Endothelial cell of umbilical vein (primary cell): ENCODE measurements at regions not wholly inside any gene's neighbourhood (a gene's known extent, or its start where the extent isn't known, plus 50 kb on each side); places are given as distances from the start of the nearest gene placed in this dataset.

Experiments
- BruUV-seq: library from RNA; stranded (reverse); fragments of 400-500 nt; replicated peaks from 2 replicates; lab custom pipeline; 2021; lab: Mats Ljungman, UMichigan
- CTCF ChIA-PET: fragments of 300-600, 350-600 bp; sonication (Branson Sonifier 250); formaldehyde crosslinking; loops from one replicate; lab custom pipeline; 2021; ENCODE audit warnings: antibody characterized with exemption, inconsistent platforms; lab: Charles Lee
- POLR2A ChIA-PET: fragments of 300-600, 350-600 bp; sonication (Branson Sonifier 250); formaldehyde crosslinking; loops from one replicate; lab custom pipeline; 2021; ENCODE audit warnings: antibody characterized with exemption, inconsistent platforms; lab: Charles Lee
- DNase-seq: peaks from one replicate; pipeline ENCODE4 v3.0.0-alpha.2; 2011; ENCODE audit warnings: low read depth, low spot score
- FAIRE-seq: peaks from 2 replicates; lab custom pipeline; 2011; peaks lifted over from hg19 to GRCh38; lab: Jason Lieb, UNC
- H2AFZ ChIP-seq: 2 replicates; pipeline ENCODE4 v1.6.0; 2012; ENCODE audit warnings: low read depth, low read length, control low read depth, inconsistent platforms
- H3K27ac ChIP-seq: 2 replicates; pipeline ENCODE4 v1.5.1; 2011; ENCODE audit warnings: low read depth, mild to moderate bottlenecking, control low read depth, low read length, moderate library complexity; ENCODE audit not compliant: insufficient read depth
- H3K27me3 ChIP-seq, 2 experiments: 2 replicates each; pipeline versions ENCODE4 v1.6.0 to v1.6.1; 2011; ENCODE audit warnings: low read length in 2 of 2, mixed read lengths in 1 of 2; ENCODE audit not compliant: control insufficient read depth in 2 of 2, insufficient read depth in 2 of 2
- H3K36me3 ChIP-seq, 2 experiments: 2 replicates in 1 of 2; 3 replicates in 1 of 2; pipeline ENCODE4 v1.5.1; 2011; ENCODE audit warnings: low read length in 2 of 2, mild to moderate bottlenecking in 1 of 2, moderate library complexity in 1 of 2; ENCODE audit not compliant: control insufficient read depth in 2 of 2, insufficient read depth in 2 of 2; ENCODE audit errors: extremely low read depth in 1 of 2
- H3K4me1 ChIP-seq: 3 replicates; pipeline ENCODE4 v1.5.1; 2011; ENCODE audit warnings: mild to moderate bottlenecking, low read length; ENCODE audit not compliant: control insufficient read depth, insufficient read depth; ENCODE audit errors: extremely low read depth
- H3K4me2 ChIP-seq: 2 replicates; pipeline ENCODE4 v1.6.1; 2011; ENCODE audit warnings: low read length, control low read depth, mixed read lengths; ENCODE audit not compliant: insufficient read depth
- H3K4me3 ChIP-seq, 3 experiments: fragments of 200-600 bp in 1 of 3; sonication (generic), shearing (Covaris generic) in 1 of 3; replicated peaks in 1 of 3; 2 replicates each; pipeline ENCODE4 v1.5.1; 2011 to 2016; ENCODE audit warnings: control low read depth in 3 of 3, low read length in 3 of 3, mild to moderate bottlenecking in 2 of 3, inconsistent platforms in 1 of 3, low read depth in 1 of 3, moderate library complexity in 1 of 3; ENCODE audit not compliant: insufficient read depth in 1 of 3
- H3K79me2 ChIP-seq: 2 replicates; pipeline ENCODE4 v1.6.0; 2012; ENCODE audit warnings: low read length, inconsistent platforms; ENCODE audit not compliant: control insufficient read depth, insufficient read depth
- H3K9ac ChIP-seq: replicated peaks from 2 replicates; pipeline ENCODE3; 2011; ENCODE audit warnings: low read length, control low read depth; ENCODE audit not compliant: insufficient read depth; ENCODE audit errors: extremely low read depth
- H3K9me1 ChIP-seq: replicated peaks from 3 replicates; pipeline ENCODE4 v1.6.0; 2011; ENCODE audit warnings: mild to moderate bottlenecking, low read length; ENCODE audit not compliant: control insufficient read depth, insufficient read depth; ENCODE audit errors: extremely low read depth
- H3K9me3 ChIP-seq: replicated peaks from 2 replicates; pipeline ENCODE4 v1.5.1; 2012; ENCODE audit warnings: low read length, inconsistent platforms; ENCODE audit not compliant: control insufficient read depth, insufficient read depth
- H4K20me1 ChIP-seq: replicated peaks from 2 replicates; pipeline ENCODE3; 2011; ENCODE audit warnings: mild to moderate bottlenecking, low read length; ENCODE audit not compliant: control insufficient read depth, insufficient read depth; ENCODE audit errors: extremely low read depth
- CTCF ChIP-seq, 2 donors: IDR thresholded peaks; 1 replicate in 1 of 2; 2 replicates in 1 of 2; pipeline ENCODE4 v1.5.1; 2011; ENCODE audit warnings: low read length in 2 of 2, mild to moderate bottlenecking in 2 of 2, moderate library complexity in 2 of 2, control low read depth in 1 of 2, inconsistent platforms in 1 of 2, low read depth in 1 of 2; ENCODE audit not compliant: insufficient read depth in 1 of 2; ENCODE audit errors: extremely low read depth in 1 of 2
- GATA2 ChIP-seq: IDR thresholded peaks from 2 replicates; pipeline ENCODE4 v1.7.0; 2011; ENCODE audit warnings: low read depth, mild to moderate bottlenecking, moderate library complexity, mixed read lengths, low read length; ENCODE audit not compliant: insufficient read length, insufficient read depth
- JUN ChIP-seq: IDR thresholded peaks from 2 replicates; pipeline ENCODE4 v1.6.1; 2011; ENCODE audit warnings: borderline replicate concordance, low read depth; ENCODE audit not compliant: insufficient read length, insufficient read depth
- MAX ChIP-seq: IDR thresholded peaks from 2 replicates; pipeline ENCODE4 v1.6.1; 2011; ENCODE audit not compliant: insufficient read depth, insufficient read length
- MYC ChIP-seq: IDR thresholded peaks from one replicate; pipeline ENCODE4 v1.6.1; 2011; ENCODE audit warnings: mild to moderate bottlenecking, low read depth, low read length
- POLR2A ChIP-seq: IDR thresholded peaks from 2 replicates; pipeline ENCODE4 v1.6.1; 2012; ENCODE audit warnings: low read depth, mild to moderate bottlenecking, control low read depth, low read length
- POLR2AphosphoS5 ChIP-seq: IDR thresholded peaks from 2 replicates; pipeline ENCODE4 v1.6.1; 2012; ENCODE audit warnings: low read depth, mild to moderate bottlenecking, control low read depth, low read length, moderate library complexity; ENCODE audit not compliant: insufficient read depth
- dilution Hi-C: fragments of 300-500 bp; cut with MboI; formaldehyde crosslinking; loops from one replicate; pipeline ENCODE4 v1.15.0; 2019; ENCODE audit warnings: low sequenced_read_pairs; ENCODE audit not compliant: extremely low pct_ligation_motif_present
- intact Hi-C: fragments of 100-400 bp; cut with micrococcal nuclease; formaldehyde crosslinking; loops from one replicate; pipeline ENCODE4 v1.10.0; 2022

GRCh38 chr3:152094406-152094805 lies 174.3 kb upstream of the MBNL1 start:
- intact Hi-C loops, result no loop called here
- H3K9me1 ChIP-seq, result no peaks in the 10 kb centered on the region
- H3K27ac ChIP-seq, result no peak overlapping the region
- no peak for DNase-seq
- H2AFZ ChIP-seq, result no peak overlapping the region
- H3K4me3 ChIP-seq, result no peak overlapping the region
- FAIRE-seq, result no peak
- H3K4me2 ChIP-seq, result no peak overlapping the region
- POLR2A ChIA-PET, result no interaction called here
- H3K36me3 ChIP-seq, result no peaks in the 10 kb centered on the region
- dilution Hi-C loops, result no loop called here
- H3K4me1 ChIP-seq, result no peaks in the 10 kb centered on the region
- H3K27me3 ChIP-seq, result no peaks in the 10 kb centered on the region
- no TSS peak for BruUV-seq
- H3K9ac ChIP-seq, result no peak overlapping the region
- TF ChIP-seq POLR2A (no peak), MYC (no peak), JUN (no peak), POLR2AphosphoS5 (no peak)
- no peaks in the 10 kb centered on the region for H4K20me1 ChIP-seq
- CTCF ChIA-PET, result interaction anchor here (1.7 kb wide), 1 partner anchor 140 kb away, joined by 4 read pairs; no protein-coding TSS in a partner anchor
- no peaks in the 10 kb centered on the region for H3K79me2 ChIP-seq
- H3K9me3 ChIP-seq, result no peaks in the 10 kb centered on the region

- dilution Hi-C loops, result no loop called here
- Histone ChIP-seq H3K27me3 (no peaks in the 10 kb centered on the region), H3K4me2 (no peak overlapping the region), H3K36me3 (no peaks in the 10 kb centered on the region), H3K9me3 (no peaks in the 10 kb centered on the region), H3K4me1 (no peaks in the 10 kb centered on the region), H3K4me3 (no peak overlapping the region), H4K20me1 (no peaks in the 10 kb centered on the region), H2AFZ (no peak overlapping the region), H3K27ac (no peak overlapping the region), H3K9ac (no peak overlapping the region), H3K9me1 (no peaks in the 10 kb centered on the region), H3K79me2 (no peaks in the 10 kb centered on the region)
- ChIA-PET POLR2A (no interaction called here), CTCF (interaction anchor here (1.2 to 1.7 kb wide), 2 partner anchors 12 to 139 kb away, joined by 3 to 4 read pairs; no protein-coding TSS in a partner anchor)
- no peak for FAIRE-seq
- DNase-seq, result no peak
- BruUV-seq, result no TSS peak
- intact Hi-C loops, result no loop called here
- TF ChIP-seq POLR2A (no peak), CTCF (IDR thresholded peaks at IDR 0.05; ENCODE audit: extremely low read depth in 1 of 2, insufficient read depth in 1 of 2, low read depth in 1 of 2, low read length in 2 of 2) (no peak), MYC (no peak), GATA2 (no peak), MAX (no peak)
Measured at GRCh38 chr3:152095472-152095871, 173.3 kb upstream of the MBNL1 start.
